COR-L47 (cell line): ENCODE measurements at regions not wholly inside any gene's neighbourhood (a gene's known extent, or its start where the extent isn't known, plus 50 kb on each side); places are given as distances from the start of the nearest gene placed in this dataset.
"Not testable (repeated sequence)": the region's sequence is repeated elsewhere in the genome, so short reads cannot be mapped to it uniquely, and the experiment has no call there.

Experiments
- DNase-seq: peaks from one replicate; lab custom pipeline; 2025; lab: John Stamatoyannopoulos, UW

DNA sequence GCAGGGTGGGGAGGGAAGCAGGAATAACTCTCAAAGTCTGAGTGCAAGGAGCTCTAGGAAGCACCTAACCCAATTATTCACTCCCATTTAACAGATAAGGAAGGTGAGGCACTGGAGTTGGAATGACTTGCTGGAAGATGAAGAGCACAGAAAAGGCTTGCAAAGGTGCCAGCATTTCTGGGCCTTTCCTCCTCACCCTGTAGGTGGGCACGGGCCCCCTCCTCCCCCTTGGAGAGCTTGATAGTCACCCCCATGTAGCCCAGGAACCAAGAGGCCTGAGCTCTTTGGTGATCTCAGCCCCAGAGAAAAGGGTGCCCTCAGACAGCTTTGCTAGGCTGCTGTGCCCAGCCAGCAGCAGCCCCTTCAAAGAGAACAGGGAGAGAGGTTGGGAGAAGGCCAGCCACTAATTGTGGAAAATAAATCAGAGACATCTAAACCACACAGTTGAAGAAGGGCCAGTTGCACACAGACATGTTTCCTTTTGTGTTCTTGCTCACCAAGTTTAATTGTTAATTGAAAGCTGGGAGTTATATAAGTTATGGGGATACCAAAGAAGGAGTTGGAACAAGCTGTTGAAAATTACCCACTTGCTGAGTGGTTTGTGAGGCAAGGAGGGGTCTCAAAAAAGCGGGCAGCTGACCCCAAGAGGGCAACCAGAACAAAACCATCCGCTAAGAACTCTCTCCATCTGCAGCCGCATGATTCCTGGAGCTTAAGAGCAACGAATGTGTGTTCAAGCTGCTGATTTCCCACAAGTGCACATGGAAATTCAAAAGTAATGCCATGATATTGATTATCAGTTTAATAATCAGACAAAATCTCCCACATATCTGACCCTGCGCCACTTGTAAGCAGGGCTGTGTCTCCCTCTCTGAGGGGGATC, 77.0 kb downstream of the MRPL14 start:
- DNase-seq: no peak

DNA sequence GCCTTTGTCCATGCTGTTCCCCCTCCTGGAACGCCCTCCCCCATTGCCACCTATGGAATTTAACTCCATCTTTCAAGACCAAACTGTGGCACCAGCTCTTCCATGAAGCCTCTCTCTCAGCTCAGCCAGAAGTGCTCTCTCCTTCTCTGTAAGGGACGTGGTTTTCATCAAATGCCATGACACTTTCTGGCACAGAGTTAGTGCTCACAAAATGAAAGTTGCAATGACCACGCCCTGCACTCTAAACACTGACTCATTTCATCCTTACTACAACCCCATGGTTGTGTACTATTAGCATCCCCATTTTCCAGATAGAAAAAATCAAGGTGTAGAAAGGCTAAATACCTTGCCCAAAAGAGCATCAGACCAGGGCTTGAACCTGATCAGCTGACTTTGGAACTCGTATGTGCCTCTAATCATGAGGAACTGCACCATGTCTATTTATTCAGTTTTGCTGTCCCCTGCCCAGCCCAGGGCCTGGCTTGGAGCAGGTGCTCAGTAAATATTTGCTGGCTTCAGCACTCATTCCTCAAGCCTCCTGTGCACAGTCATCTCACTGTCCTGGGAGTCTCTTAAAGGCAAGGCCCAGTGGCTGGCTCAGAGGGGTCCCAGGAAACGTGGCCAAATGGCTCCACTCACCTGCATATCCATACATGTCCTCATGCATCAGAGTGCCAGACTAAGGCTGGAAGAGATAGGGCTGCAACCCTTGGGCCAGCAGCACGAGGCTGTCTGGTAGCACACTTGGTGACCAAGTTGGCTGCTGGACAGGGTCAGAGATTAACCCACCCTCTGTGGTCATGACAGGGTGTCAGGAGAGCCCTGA, 77.9 kb downstream of the MRPL14 start:
- no peak for DNase-seq

DNA sequence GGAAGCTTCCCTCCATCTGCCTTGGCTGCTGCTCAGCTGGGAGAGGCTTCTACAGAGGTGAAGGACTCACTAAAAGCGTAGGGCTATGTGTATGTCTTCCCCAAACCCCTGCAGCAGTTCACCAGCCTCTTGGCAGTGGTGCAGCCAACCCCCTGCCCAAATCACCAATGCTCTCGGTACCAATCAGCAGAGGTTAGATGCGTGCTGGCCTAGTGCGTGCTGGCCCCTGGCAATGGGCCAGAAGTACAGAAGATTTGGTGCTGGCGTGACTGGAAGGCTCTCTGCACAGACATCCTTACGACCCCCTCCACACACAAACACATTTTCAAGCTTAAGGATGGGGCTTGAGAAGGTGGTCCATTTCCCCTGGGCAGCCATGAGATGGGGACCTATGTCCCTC, 79.0 kb downstream of the MRPL14 start:
- no peak for DNase-seq

DNA sequence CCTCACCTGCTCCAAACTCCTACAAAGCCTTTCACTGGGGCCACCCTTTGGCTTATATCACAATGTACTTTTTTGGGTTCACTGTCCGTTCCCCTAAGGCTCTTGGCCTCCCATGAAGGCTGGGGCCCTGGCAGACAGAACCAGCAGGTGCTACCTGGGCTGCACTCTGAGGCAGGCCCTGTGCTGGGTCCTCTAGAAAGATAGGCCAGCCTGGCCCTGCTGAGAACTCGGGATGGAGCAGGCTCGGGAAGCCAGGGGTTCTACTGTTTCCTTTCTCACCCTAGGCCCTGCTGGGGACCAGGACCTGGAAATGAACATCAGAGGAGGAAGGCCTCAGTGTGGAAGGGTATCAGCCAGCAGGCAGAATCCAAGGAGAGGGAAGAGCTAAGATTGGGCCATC, 79.5 kb downstream of the MRPL14 start:
- no peak for DNase-seq

DNA sequence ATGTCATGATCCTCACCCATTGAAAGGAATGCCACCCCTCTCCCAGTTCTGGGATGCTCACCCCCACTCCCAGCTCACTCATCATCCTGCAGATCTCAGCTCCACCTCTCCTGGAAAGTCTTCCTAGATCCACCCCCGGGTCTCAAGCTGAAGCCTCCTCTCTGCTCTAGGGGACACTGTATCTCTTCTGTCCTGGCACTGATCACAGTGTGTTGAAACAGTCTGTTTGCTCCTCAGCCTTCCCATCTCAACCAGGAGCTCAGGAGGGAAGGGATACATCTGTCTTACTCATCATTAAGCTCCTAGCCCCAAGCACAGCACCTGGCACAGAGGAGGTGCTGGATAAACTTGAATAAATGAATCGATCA, 80.1 kb downstream of the MRPL14 start:
- no peak for DNase-seq

DNA sequence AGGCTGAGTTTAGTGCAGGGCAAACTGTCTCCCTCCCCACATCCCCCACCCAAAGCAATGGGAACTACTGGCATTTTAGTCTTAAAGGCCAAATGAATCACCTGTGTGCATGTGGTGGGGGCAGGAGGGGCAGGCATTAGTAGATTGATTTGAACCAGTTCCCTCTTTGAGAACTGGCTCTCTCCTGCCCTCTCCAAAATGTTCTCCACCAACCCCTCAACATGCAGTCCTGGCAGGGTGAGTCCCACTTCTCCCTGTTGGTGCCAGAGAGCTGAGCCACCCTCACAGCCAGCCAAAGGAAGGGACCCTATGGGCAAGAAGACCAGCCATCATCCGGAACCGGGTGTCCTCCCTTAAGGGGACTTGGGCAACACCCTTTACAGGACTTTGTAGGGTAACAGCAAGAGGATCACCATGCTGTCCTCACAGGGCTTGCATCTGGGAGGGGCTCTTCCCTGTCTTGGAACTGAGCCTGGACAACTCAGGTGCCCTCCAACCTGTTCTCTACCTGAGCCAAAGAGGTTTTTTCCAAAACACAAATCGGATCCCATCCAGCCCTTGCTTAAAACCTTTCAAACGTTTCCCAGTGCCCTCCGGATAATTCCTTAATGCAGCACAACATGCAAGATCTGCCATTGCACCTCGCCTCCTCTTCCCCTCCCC, 80.6 kb downstream of the MRPL14 start:
- DNase-seq: no peak

DNA sequence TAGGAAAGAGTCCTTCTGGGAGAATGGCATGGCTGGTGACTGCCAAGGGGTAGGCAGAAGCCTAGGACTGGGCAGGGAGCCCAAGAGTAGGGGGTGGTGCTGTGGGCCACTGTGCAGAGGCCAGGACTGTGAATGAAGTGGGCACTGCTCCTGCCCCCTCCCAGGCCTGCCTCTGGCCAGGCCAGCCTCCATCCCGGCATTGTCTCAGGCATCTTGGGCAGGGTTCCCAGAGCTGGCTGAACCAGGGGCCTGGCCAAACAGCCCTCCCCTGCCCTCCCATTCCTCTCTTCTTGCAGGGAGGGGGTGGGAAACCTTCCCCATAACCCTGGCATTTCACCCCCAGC, 81.6 kb downstream of the MRPL14 start:
- DNase-seq: no peak

DNA sequence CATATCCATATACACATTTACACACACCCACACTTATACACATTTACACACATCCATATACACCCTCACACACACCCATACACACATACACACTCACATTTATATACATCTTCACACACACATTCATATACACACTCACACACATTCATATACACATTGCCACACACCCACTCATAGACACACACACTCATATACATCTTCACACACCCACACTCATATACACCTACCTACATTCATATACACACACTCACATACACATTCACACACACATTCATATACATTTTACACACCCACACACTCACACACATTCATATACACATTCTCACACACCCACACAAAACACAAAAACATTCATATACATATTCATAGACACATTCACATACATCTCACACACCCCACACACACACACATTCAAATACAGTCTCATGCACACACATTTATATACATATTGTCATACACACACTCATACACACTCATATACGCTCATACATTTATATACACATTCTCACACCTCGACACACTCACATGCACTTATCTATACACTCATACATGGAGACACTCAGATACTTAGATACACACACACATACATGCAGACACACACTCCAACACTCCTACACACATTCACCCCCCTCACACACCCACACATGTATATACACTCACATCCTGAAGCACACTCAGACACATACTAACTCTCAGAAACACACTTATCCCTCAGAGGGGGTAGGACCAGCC, 82.1 kb downstream of the MRPL14 start:
- no peak for DNase-seq

DNA sequence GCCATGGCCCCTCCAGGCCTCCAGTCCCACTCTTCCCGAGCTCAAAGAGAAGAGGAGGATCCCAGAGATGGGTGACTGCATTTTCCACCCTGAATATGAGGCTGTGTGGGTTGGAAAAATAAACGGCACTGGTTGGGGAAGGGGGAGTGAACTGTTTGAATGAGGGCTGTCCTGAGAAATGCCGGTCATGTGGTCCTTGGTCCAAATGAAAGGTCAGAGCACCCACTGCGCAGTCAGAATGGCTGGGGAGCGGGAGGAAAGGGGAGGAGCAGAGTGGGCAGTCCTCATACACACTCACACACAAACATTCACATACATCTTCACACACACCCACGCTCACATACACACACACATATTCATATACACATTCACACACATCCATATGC, 83.1 kb downstream of the MRPL14 start:
- no peak for DNase-seq

DNA sequence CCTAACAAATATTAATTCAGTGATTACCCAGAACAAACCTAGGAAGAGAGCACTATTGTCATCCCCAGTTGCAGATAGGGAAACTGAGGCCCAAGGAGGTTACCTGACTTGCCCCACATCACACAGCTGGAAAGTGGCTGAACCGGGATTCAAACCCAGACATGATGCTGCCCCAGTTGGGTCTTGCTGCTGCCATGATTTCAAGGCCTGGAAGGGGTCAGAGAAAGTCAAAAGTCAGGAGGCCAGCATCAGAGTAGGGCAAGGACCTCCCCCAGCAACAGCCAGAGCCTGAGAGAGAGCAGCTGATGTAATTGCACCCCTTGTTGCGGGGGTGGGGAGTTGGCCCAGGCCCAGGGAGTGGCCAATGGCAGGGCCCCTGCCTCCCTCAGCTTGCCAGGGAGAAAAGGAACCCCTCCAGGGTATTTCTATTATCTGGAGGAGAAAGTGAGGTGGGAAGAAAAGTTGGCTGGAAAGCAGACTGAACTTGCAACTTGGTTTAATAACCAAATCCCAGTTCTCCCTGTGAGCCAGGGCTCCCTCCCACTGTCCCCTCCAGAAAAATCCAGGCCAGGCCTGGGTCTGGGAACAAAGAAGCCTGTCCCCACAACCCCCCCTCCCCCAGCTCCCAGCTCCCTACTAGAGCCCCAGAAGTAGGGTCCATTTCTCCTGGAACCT, 83.6 kb downstream of the MRPL14 start:
- DNase-seq: no peak

DNA sequence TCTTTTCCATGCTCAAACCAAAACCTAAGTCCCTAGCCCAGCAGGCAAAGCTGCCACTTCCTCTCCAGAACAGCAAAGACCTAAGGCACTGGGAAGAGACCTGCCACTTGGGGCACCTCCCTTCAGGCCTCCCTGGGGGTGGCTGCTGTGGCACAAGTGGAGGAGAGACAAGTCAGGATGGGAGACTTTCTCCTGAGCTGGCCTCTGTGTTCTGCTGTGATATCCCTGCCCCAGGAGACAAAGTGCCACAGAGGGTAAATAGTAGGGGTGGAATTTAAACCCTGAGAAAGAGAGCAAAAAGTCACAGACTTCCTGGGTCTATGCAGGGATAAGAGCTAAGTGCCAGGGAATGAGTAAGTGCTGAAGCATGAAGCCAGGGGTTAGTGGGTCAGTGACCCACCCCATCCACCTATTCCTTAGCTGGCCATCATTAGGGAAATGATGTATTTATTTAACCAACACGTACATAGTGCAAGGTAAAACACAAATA, 84.2 kb downstream of the MRPL14 start:
- DNase-seq: no peak

DNA sequence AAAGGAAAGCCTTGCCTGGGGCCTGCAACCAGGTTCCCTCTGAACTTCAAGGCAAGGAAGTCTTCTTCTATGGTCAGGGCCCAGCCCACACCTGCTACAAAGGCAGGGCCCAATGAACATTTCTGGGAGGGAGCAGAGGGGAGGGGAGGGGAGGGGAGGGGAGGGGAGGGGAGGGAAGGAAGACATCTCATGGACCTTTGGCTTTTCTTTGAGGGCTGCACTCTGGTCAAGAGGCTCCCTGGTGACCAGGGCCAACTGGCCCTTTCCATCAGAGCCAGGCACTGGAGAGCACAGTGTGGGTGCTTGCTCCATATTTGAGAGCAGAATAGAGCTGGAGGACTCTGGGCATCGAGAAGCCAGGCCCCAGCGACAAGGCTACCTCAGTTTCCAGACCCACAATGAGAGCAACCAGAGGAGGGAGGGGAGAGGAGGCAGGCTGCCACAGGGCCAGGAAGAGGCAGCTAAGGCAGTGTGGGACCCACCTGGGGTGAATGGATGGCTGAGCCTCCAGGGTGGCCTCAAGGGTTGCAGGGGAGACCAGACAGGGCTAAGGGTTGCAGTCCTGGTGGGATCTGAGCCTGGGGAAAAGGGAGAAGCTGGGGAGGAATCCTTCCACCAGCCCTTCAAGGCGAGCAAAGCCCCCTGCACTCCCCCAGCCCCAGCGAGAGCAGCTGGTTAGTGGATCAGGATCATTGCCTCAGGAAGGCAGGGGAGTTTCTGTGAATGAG, 84.8 kb downstream of the MRPL14 start:
- DNase-seq: no peak

DNA sequence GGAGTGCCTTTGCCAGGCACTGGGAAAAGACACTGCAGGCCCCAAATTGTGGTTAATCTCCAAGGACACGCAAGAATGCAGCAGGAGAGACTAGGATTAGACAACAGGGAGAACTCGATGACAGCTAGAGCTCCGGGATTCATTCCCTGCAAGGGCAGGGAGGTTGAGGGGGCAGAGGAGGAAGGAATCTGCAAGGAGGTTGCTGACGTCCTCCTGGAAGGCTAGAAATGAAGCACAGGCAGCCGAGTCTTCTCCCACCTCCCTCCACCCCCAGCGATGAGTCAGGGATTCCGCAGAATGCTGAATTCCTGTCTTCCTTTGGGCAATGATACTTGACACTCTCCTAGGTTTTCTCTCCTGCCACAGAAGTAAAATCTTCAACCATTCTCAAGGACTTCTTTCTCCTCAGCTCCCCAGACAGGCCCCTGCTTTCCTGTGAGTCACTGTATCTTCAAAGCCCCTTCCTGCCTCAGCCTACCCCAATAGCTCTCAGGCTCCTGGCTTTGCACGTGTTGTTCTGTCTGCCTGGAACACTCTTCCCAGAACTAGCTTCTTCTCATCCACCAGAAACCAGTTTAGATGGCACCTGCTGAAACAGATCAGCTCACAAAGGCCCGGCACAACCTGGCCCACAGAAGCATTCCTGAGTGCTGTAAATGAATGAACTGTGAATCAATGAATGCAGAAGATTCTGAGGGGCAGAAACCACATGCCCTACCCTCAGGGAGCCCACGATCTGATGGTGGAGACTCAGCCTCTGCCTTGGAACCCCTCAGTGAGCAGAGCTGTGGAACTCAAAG, 85.6 kb downstream of the MRPL14 start:
- no peak for DNase-seq

DNA sequence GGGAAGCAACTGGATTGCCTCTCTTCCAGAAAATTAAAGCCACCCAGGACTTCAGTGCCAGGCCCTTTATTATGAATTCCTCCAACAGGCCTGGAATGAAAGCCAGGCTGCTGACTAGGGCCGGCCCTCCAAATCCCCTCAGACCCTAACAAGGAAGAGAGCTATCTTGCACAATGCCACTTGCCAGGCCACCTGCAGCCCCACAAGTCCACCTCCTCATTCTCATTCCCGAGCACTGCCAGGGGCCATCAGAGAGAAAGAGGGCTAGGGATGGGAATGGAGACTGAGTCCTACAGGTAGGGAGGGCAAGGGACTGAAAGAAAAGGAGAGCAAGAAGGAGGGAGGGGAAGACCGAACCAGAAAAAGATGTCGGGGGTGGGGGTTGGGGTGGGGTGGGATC, 86.5 kb downstream of the MRPL14 start:
- no peak for DNase-seq

DNA sequence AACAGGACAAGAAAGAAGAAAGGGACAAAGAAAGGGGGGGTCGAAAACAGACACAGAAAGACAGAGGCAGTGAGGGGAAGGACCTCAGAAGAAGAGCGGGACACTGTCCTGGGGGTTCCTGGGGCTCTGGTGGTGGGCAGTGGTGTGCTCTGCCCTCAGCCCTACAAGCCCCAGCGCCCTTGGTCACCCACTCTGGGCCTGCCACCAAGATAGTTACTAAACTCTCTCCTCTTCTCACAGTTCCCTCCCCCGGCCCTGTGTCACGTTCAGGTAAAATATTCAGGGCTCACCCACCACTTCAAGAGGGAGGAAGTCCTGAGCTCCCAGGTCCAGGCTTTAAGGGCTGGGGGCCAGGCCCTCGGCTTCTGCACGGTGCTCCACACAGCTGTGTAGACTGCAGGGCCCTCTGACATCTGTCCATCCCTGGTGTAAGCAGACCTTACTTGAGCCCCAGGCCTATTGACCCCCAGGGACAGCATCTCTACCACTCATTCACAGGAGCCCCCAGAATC, 87.4 kb downstream of the MRPL14 start:
- DNase-seq: no peak

DNA sequence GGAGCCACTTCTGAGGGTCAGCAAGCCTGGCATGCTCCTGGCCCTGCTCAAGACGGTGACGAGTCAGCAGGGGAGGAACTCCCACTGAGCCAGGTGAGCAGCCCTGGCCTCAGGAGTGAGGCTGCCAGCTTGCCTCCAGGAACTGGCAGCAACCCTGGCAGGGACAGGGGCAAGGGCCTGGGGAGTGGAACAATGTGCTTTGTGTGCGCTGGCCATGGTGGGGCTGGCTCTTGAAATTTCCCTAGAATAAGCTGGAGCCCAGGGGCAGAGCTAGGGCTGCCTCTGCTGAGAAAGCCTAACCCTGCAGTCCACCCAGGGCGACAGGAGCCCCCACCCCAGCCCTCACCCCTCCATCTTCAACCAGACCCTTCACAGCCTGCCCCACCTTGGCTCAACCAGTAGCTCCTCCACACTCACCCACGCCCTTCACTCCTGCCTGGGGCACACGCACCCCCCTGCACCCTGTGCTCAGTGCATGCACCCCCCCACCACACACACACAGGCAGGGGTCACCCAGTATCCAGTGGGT, 88.0 kb downstream of the MRPL14 start:
- DNase-seq: no peak

DNA sequence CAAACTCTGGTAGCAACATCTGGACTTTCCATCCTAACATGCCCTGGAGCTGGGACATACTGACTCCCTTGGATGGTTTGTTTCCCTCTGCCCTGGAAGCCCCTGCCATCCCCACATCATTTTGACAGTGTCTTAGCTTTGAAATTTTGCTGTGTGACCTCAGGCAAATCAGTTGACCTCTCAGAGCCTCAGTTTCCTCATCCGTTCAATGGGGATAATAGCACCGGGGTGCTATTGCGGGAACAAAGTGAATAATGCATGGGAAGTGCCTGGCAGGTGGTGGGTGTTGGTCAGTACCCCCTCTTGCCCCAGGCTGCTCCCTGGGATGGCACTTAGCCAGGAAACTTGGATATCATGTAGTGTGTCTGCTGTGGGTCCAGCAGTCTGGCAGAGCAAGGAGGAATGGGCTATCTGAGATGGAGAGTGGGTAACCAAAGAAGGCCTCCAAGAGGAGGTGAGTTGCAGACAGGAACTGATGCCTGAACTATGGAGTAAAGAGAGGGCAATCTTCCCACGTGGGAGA, 88.6 kb downstream of the MRPL14 start:
- no peak for DNase-seq

DNA sequence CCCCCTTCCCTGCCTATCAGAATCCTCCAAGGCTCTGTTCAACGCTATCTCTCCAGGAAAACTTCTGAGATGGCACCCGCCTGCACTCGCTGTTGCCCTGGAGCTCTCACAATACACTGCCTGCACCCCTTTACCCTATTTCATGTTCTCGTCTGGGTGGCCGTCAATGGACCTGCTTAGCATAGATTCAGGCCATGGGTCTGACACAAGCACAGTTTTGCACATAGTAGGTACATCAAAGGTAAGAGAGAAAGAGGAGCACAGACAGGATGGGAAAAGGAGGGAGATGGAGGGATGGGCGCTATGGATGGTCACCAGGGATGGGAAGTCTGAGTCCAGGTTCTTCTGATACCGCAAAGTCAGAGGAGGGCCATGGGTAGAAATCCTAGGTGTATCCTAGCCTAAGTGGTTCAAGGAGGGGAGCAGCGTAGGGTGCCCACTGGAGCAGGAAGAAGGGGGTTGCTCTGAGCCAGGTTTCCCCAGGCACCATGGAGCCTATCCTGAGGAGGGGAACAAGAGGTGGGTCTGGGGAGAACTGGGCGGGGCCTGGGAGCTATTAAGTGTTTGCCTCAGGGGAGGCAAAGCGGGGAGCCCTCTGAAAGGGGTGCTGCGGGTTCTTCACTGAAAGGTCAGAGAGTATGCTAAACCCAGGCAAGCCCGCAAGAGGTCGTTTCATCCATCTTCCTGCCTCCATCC, 89.3 kb downstream of the MRPL14 start:
- DNase-seq: no peak

DNA sequence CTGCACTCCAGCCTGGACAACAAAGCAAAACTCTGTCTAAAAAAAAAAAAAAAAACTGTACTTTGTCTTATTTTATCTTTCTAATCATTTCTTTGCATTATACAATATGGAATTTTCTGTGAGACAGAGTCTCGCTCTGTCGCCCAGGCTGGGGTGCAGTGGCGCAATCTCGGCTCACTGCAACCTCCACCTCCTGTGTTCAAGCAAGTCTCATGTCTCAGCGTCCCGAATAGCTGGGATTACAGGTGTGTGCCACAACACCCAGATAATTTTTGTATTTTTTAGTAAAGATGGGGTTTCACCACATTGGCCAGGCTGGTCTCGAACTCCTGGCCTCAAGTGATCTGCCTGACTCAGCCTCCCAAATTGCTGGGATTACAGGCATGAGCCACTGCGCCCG, 90.0 kb downstream of the MRPL14 start:
- not testable (repeated sequence) for DNase-seq
